Activated CD8-positive, alpha-beta memory T cell treated with anti-CD3 and anti-CD28 coated beads for 4 hours (primary cell): ENCODE measurements at regions not wholly inside any gene's neighbourhood (a gene's known extent, or its start where the extent isn't known, plus 50 kb on each side); places are given as distances from the start of the nearest gene placed in this dataset.

Experiments used
- DNase-seq, 2 donors: peaks; one replicate each; pipeline ENCODE4 v3.0.0-alpha.2; 2020; ENCODE audit warnings: low read depth in 2 of 2

GRCh38 chr7:93015779-93016481 lies 101.8 kb downstream of the SAMD9 start:
- DNase-seq = no peak

- DNase-seq = no peak
Measured at GRCh38 chr7:93015101-93015778, 102.5 kb downstream of the SAMD9 start.

- no peak for DNase-seq
Measured at GRCh38 chr7:93014410-93014809, 103.4 kb downstream of the SAMD9 start.

GRCh38 chr7:93013446-93014061 lies 104.2 kb downstream of the SAMD9 start:
- no peak for DNase-seq

GRCh38 chr7:93011351-93012294 lies 106.2 kb downstream of the SAMD9 start:
- DNase-seq = no peak

GRCh38 chr7:93008833-93009232 lies 108.9 kb downstream of the SAMD9 start:
- DNase-seq = no peak

- no peak for DNase-seq
Measured at GRCh38 chr7:93006480-93007095, 111.2 kb downstream of the SAMD9 start.

GRCh38 chr7:93004906-93005305 lies 112.9 kb downstream of the SAMD9 start:
- DNase-seq = no peak

GRCh38 chr7:92997719-92998118 lies 120.1 kb downstream of the SAMD9 start:
- DNase-seq = no peak

GRCh38 chr7:92997152-92997551 lies 120.6 kb downstream of the SAMD9 start:
- no peak for DNase-seq

GRCh38 chr7:92994901-92995300 lies 122.9 kb downstream of the SAMD9 start:
- DNase-seq = no peak

- no peak for DNase-seq
Measured at GRCh38 chr7:92992932-92993331, 124.8 kb downstream of the SAMD9 start.

GRCh38 chr7:92992483-92992882 lies 125.3 kb downstream of the SAMD9 start:
- no peak for DNase-seq

- DNase-seq = no peak
Measured at GRCh38 chr7:92991190-92991589, 126.6 kb downstream of the SAMD9 start.

- DNase-seq = no peak
Measured at GRCh38 chr7:92988941-92989545, 128.7 kb downstream of the SAMD9 start.

GRCh38 chr7:92988051-92988450 lies 129.7 kb downstream of the SAMD9 start:
- no peak for DNase-seq

GRCh38 chr7:92987538-92987937 lies 130.2 kb downstream of the SAMD9 start:
- DNase-seq = no peak

- no peak for DNase-seq
Measured at GRCh38 chr7:92987095-92987494, 130.7 kb downstream of the SAMD9 start.

GRCh38 chr7:92982928-92983327 lies 134.9 kb downstream of the SAMD9 start:
- no peak for DNase-seq

- no peak for DNase-seq
Measured at GRCh38 chr7:92976931-92977330, 140.6 kb upstream of the CDK6 start.

- no peak for DNase-seq
Measured at GRCh38 chr7:92973974-92974373, 137.6 kb upstream of the CDK6 start.
